ENCODE measurements at regions not wholly inside any gene's neighbourhood (a gene's known extent, or its start where the extent isn't known, plus 50 kb on each side); places are given as distances from the start of the nearest gene placed in this dataset.

GRCh38 chr10:65566906-65567305 lies 1358.9 kb upstream of the LRRTM3 start:
- TF ChIP-seq TOX (CRISPR knock-in tag; IDR thresholded peaks at IDR 0.05; ENCODE audit: borderline replicate concordance) (no peak), ZC3H10 (CRISPR knock-in tag; IDR thresholded peaks at IDR 0.05) (no peak), ZNF565 (CRISPR knock-in tag; conservative IDR thresholded peaks at IDR 0.05; ENCODE audit: low read depth) (no peak)
- TF ChIP-seq, protein P1, sequence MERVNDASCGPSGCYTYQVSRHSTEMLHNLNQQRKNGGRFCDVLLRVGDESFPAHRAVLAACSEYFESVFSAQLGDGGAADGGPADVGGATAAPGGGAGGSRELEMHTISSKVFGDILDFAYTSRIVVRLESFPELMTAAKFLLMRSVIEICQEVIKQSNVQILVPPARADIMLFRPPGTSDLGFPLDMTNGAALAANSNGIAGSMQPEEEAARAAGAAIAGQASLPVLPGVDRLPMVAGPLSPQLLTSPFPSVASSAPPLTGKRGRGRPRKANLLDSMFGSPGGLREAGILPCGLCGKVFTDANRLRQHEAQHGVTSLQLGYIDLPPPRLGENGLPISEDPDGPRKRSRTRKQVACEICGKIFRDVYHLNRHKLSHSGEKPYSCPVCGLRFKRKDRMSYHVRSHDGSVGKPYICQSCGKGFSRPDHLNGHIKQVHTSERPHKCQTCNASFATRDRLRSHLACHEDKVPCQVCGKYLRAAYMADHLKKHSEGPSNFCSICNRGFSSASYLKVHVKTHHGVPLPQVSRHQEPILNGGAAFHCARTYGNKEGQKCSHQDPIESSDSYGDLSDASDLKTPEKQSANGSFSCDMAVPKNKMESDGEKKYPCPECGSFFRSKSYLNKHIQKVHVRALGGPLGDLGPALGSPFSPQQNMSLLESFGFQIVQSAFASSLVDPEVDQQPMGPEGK (CRISPR knock-in tag; IDR thresholded peaks at IDR 0.05; ENCODE audit: borderline replicate concordance), result no peak
- TF ChIP-seq, protein P2, sequence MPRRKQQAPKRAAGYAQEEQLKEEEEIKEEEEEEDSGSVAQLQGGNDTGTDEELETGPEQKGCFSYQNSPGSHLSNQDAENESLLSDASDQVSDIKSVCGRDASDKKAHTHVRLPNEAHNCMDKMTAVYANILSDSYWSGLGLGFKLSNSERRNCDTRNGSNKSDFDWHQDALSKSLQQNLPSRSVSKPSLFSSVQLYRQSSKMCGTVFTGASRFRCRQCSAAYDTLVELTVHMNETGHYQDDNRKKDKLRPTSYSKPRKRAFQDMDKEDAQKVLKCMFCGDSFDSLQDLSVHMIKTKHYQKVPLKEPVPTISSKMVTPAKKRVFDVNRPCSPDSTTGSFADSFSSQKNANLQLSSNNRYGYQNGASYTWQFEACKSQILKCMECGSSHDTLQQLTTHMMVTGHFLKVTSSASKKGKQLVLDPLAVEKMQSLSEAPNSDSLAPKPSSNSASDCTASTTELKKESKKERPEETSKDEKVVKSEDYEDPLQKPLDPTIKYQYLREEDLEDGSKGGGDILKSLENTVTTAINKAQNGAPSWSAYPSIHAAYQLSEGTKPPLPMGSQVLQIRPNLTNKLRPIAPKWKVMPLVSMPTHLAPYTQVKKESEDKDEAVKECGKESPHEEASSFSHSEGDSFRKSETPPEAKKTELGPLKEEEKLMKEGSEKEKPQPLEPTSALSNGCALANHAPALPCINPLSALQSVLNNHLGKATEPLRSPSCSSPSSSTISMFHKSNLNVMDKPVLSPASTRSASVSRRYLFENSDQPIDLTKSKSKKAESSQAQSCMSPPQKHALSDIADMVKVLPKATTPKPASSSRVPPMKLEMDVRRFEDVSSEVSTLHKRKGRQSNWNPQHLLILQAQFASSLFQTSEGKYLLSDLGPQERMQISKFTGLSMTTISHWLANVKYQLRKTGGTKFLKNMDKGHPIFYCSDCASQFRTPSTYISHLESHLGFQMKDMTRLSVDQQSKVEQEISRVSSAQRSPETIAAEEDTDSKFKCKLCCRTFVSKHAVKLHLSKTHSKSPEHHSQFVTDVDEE (CRISPR knock-in tag; IDR thresholded peaks at IDR 0.05), result no peak
